GM12865 (cell line): ENCODE measurements at regions not wholly inside any gene's neighbourhood (a gene's known extent, or its start where the extent isn't known, plus 50 kb on each side); places are given as distances from the start of the nearest gene placed in this dataset.

Experiments used
- DNase-seq: peaks from one replicate; pipeline ENCODE4 v3.0.0; 2010; ENCODE audit warnings: low read depth
- H3K4me3 ChIP-seq: 2 replicates; pipeline ENCODE4 v1.5.1; 2011; ENCODE audit warnings: mild to moderate bottlenecking, low read depth, low read length, control low read depth
- TF ChIP-seq, protein P1 (sequence below): IDR thresholded peaks from 2 replicates; pipeline ENCODE4 v1.5.1; 2011; ENCODE audit warnings: low read length, control low read depth, low read depth, inconsistent platforms; ENCODE audit not compliant: insufficient read depth; ENCODE audit errors: missing control alignments

DNA sequence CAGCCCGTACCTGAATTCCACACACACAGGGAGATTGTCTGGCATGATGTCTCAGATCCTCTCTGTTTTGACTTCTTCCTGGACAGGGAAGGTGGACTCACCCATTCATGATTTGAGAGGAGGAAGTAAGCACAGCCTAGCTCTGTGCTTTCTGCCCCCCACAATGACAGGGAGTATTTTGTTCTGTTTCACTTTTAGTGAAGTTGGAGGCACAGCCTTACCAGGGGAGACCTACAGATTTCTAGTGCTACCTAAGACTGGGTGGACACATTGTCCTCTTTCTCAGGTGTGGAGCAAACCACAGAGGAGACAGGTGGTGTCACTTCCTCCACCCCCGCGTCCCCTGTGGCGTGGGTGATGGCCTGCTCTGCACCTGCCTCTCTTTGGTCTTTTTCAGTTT, 408.6 kb upstream of the PFKP start:
- no peak overlapping the region for H3K4me3 ChIP-seq
- DNase-seq: no peak
- TF ChIP-seq, protein P1, sequence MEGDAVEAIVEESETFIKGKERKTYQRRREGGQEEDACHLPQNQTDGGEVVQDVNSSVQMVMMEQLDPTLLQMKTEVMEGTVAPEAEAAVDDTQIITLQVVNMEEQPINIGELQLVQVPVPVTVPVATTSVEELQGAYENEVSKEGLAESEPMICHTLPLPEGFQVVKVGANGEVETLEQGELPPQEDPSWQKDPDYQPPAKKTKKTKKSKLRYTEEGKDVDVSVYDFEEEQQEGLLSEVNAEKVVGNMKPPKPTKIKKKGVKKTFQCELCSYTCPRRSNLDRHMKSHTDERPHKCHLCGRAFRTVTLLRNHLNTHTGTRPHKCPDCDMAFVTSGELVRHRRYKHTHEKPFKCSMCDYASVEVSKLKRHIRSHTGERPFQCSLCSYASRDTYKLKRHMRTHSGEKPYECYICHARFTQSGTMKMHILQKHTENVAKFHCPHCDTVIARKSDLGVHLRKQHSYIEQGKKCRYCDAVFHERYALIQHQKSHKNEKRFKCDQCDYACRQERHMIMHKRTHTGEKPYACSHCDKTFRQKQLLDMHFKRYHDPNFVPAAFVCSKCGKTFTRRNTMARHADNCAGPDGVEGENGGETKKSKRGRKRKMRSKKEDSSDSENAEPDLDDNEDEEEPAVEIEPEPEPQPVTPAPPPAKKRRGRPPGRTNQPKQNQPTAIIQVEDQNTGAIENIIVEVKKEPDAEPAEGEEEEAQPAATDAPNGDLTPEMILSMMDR: no peak

DNA sequence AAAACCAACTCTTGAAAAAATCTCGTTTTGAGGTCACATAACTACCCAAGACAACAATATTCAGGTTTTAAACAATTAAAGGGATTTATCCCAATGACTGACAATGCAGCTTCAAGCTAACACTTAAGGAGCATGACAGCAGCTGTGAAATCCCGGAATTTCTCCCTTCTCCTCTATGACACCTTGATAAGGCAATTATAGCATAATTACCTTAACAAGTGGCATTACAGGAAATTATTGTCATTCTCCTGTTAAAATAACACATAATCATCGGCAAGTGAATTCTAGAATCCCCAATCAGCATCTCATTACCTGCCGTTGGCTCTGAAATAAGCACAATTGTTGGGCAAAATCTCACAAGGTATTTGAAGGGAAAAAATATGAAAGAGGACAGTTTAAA, 417.0 kb upstream of the PFKP start:
- DNase-seq: no peak
- TF ChIP-seq, protein P1: no peak
- no peak overlapping the region for H3K4me3 ChIP-seq

DNA sequence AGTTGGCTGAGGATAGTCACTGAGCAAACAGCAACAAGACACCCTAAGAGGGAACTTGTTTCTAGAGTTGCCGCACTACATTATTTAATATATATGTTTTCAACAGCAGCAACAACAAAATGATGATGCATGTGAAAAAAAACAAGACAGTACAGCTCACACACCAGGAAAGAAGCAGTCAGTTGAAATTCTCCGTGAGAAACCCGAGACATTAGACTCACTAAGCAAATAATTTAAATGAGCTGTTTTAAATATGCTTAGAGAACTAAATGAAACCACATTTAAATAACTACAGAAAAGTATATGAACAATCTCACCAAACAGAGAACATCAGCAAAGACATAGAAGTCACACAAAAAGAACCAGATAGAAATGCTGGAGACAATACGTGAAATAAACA, 426.3 kb upstream of the PFKP start:
- no peak overlapping the region for H3K4me3 ChIP-seq
- DNase-seq: no peak
- TF ChIP-seq, protein P1: no peak

DNA sequence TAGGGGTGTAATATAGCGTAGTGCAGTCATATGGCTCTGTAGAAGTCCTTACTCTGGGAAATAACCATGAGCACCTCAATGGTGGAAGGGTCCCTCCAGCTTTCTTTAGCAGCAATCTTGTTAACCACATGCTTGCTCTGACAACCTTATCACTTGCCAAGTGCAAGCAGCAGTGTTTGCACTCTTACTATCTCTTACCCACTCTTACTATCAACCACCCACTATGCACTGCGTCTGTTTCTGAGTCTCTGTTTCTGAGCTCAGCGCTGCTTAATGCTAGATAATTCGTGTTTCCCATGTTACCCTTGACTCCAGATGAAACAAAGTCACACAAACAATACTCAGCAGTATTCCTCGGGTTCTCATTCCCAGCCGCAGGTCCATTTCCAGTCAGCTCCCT, 433.7 kb upstream of the PFKP start:
- DNase-seq: no peak
- H3K4me3 ChIP-seq: no peak overlapping the region
- TF ChIP-seq, protein P1: no peak

DNA sequence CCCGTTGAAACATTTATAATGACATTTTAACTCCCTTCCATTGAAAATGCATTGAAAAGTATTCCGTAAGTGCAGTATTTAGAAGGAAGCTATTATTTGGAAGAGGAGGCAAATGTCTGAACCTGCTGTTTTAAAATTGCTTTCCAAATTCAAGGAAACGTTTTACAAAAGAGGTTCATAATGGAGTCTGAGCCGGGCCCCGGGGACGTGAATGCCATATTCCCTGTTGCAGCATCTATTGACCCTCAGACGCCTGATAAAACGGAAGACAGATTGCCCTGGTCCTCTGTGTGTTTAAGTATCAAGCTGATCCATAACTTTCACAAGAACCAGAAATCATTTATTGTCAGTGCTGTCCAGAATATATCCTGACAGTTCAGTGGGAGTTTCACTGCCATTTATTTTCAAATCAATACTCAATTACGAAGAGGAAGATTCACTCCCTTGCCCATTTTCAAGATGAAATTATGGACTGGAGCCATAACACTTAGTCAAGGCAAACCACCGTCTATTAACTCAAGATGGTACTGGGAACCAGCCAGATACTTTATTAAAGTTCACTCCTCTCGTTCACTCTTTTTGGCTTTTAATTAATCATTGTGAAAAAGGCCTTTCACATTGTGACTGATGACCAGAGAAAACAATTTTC, 435.7 kb upstream of the PFKP start:
- DNase-seq: no peak
- TF ChIP-seq, protein P1: no peak
- no peak overlapping the region for H3K4me3 ChIP-seq

DNA sequence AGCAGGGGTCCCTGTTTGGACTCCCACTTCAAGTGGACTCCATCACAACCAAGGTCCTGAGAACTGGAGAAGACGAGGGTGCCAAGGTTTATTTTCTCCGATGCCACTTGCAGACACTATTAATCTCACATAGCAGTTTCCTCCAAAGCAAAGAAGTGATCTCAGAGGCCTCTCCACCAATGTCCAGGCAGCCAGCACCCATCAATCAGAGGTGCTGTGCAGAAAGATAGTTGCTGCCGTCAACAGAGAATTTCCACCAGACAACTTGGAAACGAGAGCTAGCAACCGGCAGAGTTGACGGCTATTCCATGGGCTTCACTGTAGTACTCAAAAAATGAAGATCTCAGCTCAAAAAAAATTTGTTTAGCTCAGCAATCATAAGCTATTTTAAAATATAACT, 438.6 kb upstream of the PFKP start:
- no peak overlapping the region for H3K4me3 ChIP-seq
- DNase-seq: no peak
- TF ChIP-seq, protein P1: no peak

DNA sequence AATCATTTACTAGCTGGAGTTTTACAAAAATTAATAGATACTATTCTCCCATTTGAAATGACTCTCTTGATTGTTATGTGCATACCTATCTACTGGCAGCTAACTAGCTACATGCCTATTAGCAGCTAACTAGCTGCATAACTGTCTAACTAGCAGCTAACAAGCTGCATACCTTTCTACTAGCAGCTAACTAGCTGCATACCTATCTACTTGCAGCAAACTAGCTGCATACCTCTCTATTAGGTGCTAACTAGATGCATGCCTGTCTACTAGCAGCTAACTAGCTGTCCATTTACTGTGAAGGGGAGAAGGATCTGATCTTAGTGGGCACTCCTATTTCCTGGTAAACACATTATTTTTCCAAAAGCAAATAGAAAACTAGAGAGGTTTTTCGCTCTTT, 439.4 kb upstream of the PFKP start:
- no peak for DNase-seq
- TF ChIP-seq, protein P1: no peak
- no peak overlapping the region for H3K4me3 ChIP-seq
